MM.1S (cell line): ENCODE measurements at regions not wholly inside any gene's neighbourhood (a gene's known extent, or its start where the extent isn't known, plus 50 kb on each side); places are given as distances from the start of the nearest gene placed in this dataset.

Experiments
- EZH2 ChIP-seq: fragments of 300-600 bp; sonication (generic); optimal IDR thresholded peaks from 2 replicates; pipeline ENCODE3; 2017; ENCODE audit warnings: low read depth, mild to moderate bottlenecking, antibody characterized with exemption, low read length, mixed read lengths
- EZH2phosphoT487 ChIP-seq: fragments of 300-600 bp; sonication (generic); IDR thresholded peaks from 2 replicates; pipeline ENCODE4 v1.6.1; 2018; ENCODE audit warnings: antibody characterized with exemption, low read length
- TF ChIP-seq, protein P1 (sequence below): fragments of 300-600 bp; sonication (generic); IDR thresholded peaks from 2 replicates; pipeline ENCODE4 v1.5.1; 2016; ENCODE audit warnings: antibody characterized with exemption, low read length, mixed read lengths

DNA sequence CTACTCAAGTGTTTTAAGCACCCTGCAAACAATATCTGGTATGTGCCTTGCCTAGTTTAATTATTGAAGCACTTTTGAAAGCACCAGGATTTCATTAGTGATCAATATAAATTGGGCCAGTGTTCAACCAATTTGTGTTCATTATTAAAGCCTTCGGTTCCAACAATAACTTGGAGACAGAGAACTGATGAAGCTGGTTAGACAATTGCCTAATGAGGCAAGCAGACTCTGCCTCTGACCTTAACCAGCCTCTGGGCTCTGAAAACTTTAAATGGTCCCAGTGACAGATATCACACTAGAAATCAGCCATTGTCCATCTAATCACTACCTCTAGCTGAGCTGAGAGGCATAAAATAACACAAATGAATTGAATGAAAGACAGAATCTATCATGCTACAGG is 139.9 kb upstream of the CNTN6 start:
- TF ChIP-seq, protein P1, sequence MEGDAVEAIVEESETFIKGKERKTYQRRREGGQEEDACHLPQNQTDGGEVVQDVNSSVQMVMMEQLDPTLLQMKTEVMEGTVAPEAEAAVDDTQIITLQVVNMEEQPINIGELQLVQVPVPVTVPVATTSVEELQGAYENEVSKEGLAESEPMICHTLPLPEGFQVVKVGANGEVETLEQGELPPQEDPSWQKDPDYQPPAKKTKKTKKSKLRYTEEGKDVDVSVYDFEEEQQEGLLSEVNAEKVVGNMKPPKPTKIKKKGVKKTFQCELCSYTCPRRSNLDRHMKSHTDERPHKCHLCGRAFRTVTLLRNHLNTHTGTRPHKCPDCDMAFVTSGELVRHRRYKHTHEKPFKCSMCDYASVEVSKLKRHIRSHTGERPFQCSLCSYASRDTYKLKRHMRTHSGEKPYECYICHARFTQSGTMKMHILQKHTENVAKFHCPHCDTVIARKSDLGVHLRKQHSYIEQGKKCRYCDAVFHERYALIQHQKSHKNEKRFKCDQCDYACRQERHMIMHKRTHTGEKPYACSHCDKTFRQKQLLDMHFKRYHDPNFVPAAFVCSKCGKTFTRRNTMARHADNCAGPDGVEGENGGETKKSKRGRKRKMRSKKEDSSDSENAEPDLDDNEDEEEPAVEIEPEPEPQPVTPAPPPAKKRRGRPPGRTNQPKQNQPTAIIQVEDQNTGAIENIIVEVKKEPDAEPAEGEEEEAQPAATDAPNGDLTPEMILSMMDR: no peak
- TF ChIP-seq EZH2 (no peak), EZH2phosphoT487 (no peak)
